Breast epithelium (tissue), 3 donors: ENCODE measurements at regions not wholly inside any gene's neighbourhood (a gene's known extent, or its start where the extent isn't known, plus 50 kb on each side); places are given as distances from the start of the nearest gene placed in this dataset.

Source experiments
- POLR2A ChIP-seq: fragments of 450-650 bp; IDR thresholded peaks from one replicate; pipeline ENCODE4 v1.6.1; 2016; ENCODE audit warnings: antibody characterized with exemption, mild to moderate bottlenecking, moderate library complexity
- POLR2AphosphoS5 ChIP-seq, 3 donors: sonication (generic); formaldehyde crosslinking; IDR thresholded peaks; one replicate each; pipeline ENCODE4 v1.6.1; 2017; ENCODE audit warnings: antibody characterized with exemption in 3 of 3
- TF ChIP-seq, protein P1 (sequence below), 3 donors: fragments of 450-650 bp; IDR thresholded peaks; one replicate each; pipeline ENCODE4 v1.5.1; 2016 to 2017; ENCODE audit warnings: antibody characterized with exemption in 3 of 3, mild to moderate bottlenecking in 3 of 3, moderate library complexity in 3 of 3

DNA sequence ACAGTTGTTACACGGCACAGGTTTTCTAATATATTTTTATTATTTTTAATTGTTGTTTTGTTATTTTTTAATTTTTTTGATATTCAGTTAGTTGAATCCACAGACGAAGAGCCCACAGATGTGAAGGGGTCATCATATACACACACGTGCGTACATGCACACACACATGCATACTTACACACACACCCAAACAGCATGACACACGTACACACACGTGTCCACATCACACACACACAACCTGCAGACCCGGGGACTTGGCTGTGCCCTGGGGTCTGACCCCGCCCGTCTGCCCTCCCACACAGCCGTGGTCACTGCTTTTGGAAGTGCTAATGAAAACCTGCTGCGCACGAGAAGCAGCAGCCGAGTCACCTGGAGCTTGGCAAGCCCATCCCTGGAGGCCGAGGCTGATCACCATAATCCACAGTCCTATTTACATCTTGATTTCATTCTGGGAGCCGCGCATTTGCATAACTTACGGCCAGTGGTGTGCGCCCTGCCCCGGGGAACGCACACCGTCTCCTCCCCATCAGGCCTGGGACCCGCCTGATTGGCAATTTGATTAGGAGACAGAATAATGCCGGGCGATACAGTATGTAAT, 110.3 kb downstream of the BRD1 start:
- TF ChIP-seq, protein P1, sequence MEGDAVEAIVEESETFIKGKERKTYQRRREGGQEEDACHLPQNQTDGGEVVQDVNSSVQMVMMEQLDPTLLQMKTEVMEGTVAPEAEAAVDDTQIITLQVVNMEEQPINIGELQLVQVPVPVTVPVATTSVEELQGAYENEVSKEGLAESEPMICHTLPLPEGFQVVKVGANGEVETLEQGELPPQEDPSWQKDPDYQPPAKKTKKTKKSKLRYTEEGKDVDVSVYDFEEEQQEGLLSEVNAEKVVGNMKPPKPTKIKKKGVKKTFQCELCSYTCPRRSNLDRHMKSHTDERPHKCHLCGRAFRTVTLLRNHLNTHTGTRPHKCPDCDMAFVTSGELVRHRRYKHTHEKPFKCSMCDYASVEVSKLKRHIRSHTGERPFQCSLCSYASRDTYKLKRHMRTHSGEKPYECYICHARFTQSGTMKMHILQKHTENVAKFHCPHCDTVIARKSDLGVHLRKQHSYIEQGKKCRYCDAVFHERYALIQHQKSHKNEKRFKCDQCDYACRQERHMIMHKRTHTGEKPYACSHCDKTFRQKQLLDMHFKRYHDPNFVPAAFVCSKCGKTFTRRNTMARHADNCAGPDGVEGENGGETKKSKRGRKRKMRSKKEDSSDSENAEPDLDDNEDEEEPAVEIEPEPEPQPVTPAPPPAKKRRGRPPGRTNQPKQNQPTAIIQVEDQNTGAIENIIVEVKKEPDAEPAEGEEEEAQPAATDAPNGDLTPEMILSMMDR (IDR thresholded peaks at IDR 0.05): no peak
- no peak for TF ChIP-seq POLR2A
- no peak for TF ChIP-seq POLR2AphosphoS5 (IDR thresholded peaks at IDR 0.05)
